Endothelial cell of umbilical vein (primary cell): ENCODE measurements at regions not wholly inside any gene's neighbourhood (a gene's known extent, or its start where the extent isn't known, plus 50 kb on each side); places are given as distances from the start of the nearest gene placed in this dataset.

Source experiments
- CTCF ChIP-seq, 2 donors: IDR thresholded peaks; 1 replicate in 1 of 2; 2 replicates in 1 of 2; pipeline ENCODE4 v1.5.1; 2011; ENCODE audit warnings: low read length in 2 of 2, mild to moderate bottlenecking in 2 of 2, moderate library complexity in 2 of 2, control low read depth in 1 of 2, inconsistent platforms in 1 of 2, low read depth in 1 of 2; ENCODE audit not compliant: insufficient read depth in 1 of 2; ENCODE audit errors: extremely low read depth in 1 of 2
- EZH2 ChIP-seq: IDR thresholded peaks from 2 replicates; pipeline ENCODE4 v1.6.1; 2012; ENCODE audit warnings: borderline replicate concordance, low read depth, mild to moderate bottlenecking, moderate library complexity, low read length, inconsistent platforms; ENCODE audit not compliant: severe bottlenecking
- FOS ChIP-seq: IDR thresholded peaks from 2 replicates; pipeline ENCODE4 v1.6.1; 2011; ENCODE audit warnings: mild to moderate bottlenecking, low read length, moderate library complexity, borderline replicate concordance; ENCODE audit not compliant: insufficient read depth
- JUN ChIP-seq: IDR thresholded peaks from 2 replicates; pipeline ENCODE4 v1.6.1; 2011; ENCODE audit warnings: borderline replicate concordance, low read depth; ENCODE audit not compliant: insufficient read length, insufficient read depth
- MAX ChIP-seq: IDR thresholded peaks from 2 replicates; pipeline ENCODE4 v1.6.1; 2011; ENCODE audit not compliant: insufficient read depth, insufficient read length
- MYC ChIP-seq: IDR thresholded peaks from one replicate; pipeline ENCODE4 v1.6.1; 2011; ENCODE audit warnings: mild to moderate bottlenecking, low read depth, low read length
- POLR2A ChIP-seq: IDR thresholded peaks from 2 replicates; pipeline ENCODE4 v1.6.1; 2012; ENCODE audit warnings: low read depth, mild to moderate bottlenecking, control low read depth, low read length
- POLR2AphosphoS5 ChIP-seq: IDR thresholded peaks from 2 replicates; pipeline ENCODE4 v1.6.1; 2012; ENCODE audit warnings: low read depth, mild to moderate bottlenecking, control low read depth, low read length, moderate library complexity; ENCODE audit not compliant: insufficient read depth

- TF ChIP-seq CTCF (IDR thresholded peaks at IDR 0.05; ENCODE audit: extremely low read depth in 1 of 2, insufficient read depth in 1 of 2, low read depth in 1 of 2, low read length in 2 of 2), result no peak
- TF ChIP-seq POLR2A, result no peak
- no peak for TF ChIP-seq POLR2AphosphoS5
- TF ChIP-seq FOS, result no peak
- TF ChIP-seq JUN, result no peak
- no peak for TF ChIP-seq MYC
- TF ChIP-seq EZH2, result no peak
- no peak for TF ChIP-seq MAX
Measured at GRCh38 chr2:188813315-188813714, 160.9 kb upstream of the COL3A1 start.
